ENCODE measurements at regions not wholly inside any gene's neighbourhood (a gene's known extent, or its start where the extent isn't known, plus 50 kb on each side); places are given as distances from the start of the nearest gene placed in this dataset.

DNA sequence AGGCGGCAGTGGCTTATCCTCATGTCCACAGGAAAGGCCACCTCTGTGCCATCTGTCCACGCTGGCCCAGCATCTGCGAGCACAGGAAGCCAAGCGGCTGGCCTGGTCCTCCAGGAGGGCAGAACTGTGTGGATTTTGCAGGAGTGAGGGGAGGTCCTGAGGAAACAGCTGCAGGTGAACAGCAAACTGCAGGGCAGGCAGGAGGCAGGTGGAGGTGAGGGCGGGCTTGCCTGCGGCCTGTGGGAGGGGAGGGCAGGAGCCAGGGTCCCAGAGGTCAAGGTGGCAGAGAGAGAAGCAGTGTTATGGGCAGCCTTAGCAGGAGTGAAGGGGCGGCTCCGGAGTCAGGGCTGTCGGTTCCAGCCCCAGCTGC, 369.7 kb downstream of the SHANK2 start:
- TF ChIP-seq, protein P1, sequence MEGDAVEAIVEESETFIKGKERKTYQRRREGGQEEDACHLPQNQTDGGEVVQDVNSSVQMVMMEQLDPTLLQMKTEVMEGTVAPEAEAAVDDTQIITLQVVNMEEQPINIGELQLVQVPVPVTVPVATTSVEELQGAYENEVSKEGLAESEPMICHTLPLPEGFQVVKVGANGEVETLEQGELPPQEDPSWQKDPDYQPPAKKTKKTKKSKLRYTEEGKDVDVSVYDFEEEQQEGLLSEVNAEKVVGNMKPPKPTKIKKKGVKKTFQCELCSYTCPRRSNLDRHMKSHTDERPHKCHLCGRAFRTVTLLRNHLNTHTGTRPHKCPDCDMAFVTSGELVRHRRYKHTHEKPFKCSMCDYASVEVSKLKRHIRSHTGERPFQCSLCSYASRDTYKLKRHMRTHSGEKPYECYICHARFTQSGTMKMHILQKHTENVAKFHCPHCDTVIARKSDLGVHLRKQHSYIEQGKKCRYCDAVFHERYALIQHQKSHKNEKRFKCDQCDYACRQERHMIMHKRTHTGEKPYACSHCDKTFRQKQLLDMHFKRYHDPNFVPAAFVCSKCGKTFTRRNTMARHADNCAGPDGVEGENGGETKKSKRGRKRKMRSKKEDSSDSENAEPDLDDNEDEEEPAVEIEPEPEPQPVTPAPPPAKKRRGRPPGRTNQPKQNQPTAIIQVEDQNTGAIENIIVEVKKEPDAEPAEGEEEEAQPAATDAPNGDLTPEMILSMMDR (IDR thresholded peaks at IDR 0.05): no peak
- no peak for TF ChIP-seq POLR2A (IDR thresholded peaks at IDR 0.05)
